GM18526 (cell line): ENCODE measurements at regions not wholly inside any gene's neighbourhood (a gene's known extent, or its start where the extent isn't known, plus 50 kb on each side); places are given as distances from the start of the nearest gene placed in this dataset.

Experiments used
- POLR2A ChIP-seq: IDR thresholded peaks from 3 replicates; pipeline ENCODE4 v1.6.1; 2011; ENCODE audit not compliant: insufficient read length; ENCODE audit errors: extremely low read depth

GRCh38 chrX:38880296-38880854 lies 79.1 kb downstream of the MID1IP1 start:
- TF ChIP-seq POLR2A: no peak

GRCh38 chrX:38881066-38881465 lies 79.8 kb downstream of the MID1IP1 start:
- no peak for TF ChIP-seq POLR2A

- TF ChIP-seq POLR2A: no peak
These were observed 80.5 kb downstream of the MID1IP1 start for GRCh38 chrX:38881727-38882126.

GRCh38 chrX:38882894-38883626 lies 81.8 kb downstream of the MID1IP1 start:
- no peak for TF ChIP-seq POLR2A

GRCh38 chrX:38886112-38886511 lies 84.9 kb downstream of the MID1IP1 start:
- TF ChIP-seq POLR2A: no peak

- TF ChIP-seq POLR2A: no peak
These were observed 86.0 kb downstream of the MID1IP1 start for GRCh38 chrX:38887222-38887621.

- no peak for TF ChIP-seq POLR2A
These were observed 89.1 kb downstream of the MID1IP1 start for GRCh38 chrX:38890326-38890725.

GRCh38 chrX:38890963-38891362 lies 89.7 kb downstream of the MID1IP1 start:
- TF ChIP-seq POLR2A: no peak

GRCh38 chrX:38891641-38892413 lies 90.6 kb downstream of the MID1IP1 start:
- no peak for TF ChIP-seq POLR2A

- TF ChIP-seq POLR2A: no peak
These were observed 92.2 kb downstream of the MID1IP1 start for GRCh38 chrX:38893441-38893840.

- TF ChIP-seq POLR2A: no peak
These were observed 94.5 kb downstream of the MID1IP1 start for GRCh38 chrX:38895775-38896174.

GRCh38 chrX:38896724-38897298 lies 95.6 kb downstream of the MID1IP1 start:
- no peak for TF ChIP-seq POLR2A

GRCh38 chrX:38898261-38898660 lies 97.0 kb downstream of the MID1IP1 start:
- TF ChIP-seq POLR2A: no peak

GRCh38 chrX:38899650-38900049 lies 98.4 kb downstream of the MID1IP1 start:
- TF ChIP-seq POLR2A: no peak

GRCh38 chrX:38900719-38901118 lies 99.5 kb downstream of the MID1IP1 start:
- no peak for TF ChIP-seq POLR2A

- no peak for TF ChIP-seq POLR2A
These were observed 101.8 kb downstream of the MID1IP1 start for GRCh38 chrX:38902972-38903492.
